IMR-90 (cell line): ENCODE measurements at regions not wholly inside any gene's neighbourhood (a gene's known extent, or its start where the extent isn't known, plus 50 kb on each side); places are given as distances from the start of the nearest gene placed in this dataset.

Experiments used
- ATAC-seq: fragments of 200-7000 bp; cut with Tn5 transposase; 2 replicates; pipeline ENCODE4 v1.9.1; 2020; ENCODE audit warnings: low read depth, mild to moderate bottlenecking, moderate library complexity
- BruUV-seq: library from RNA; stranded (reverse); fragments of 400-500 nt; replicated peaks from 2 replicates; lab custom pipeline; 2021; lab: Mats Ljungman, UMichigan
- CTCF ChIA-PET: fragments of 300-600 bp; formaldehyde crosslinking; extraction: SDS; loops from one replicate; lab custom pipeline; 2021; ENCODE audit warnings: antibody characterized with exemption; lab: Yijun Ruan, JAX
- POLR2A ChIA-PET: fragments of 300-600 bp; sonication (Branson Sonifier 250); formaldehyde crosslinking; loops from one replicate; lab custom pipeline; 2022; ENCODE audit warnings: antibody characterized with exemption; ENCODE audit not compliant: unreplicated experiment; lab: Charles Lee
- DNase-seq: peaks from one replicate; pipeline ENCODE4 v3.0.0; 2013
- H2AFZ ChIP-seq: replicated peaks from 2 replicates; pipeline ENCODE3; 2013; ENCODE audit warnings: low read length, mild to moderate bottlenecking; ENCODE audit not compliant: poor library complexity
- H2AK5ac ChIP-seq: 2 replicates; pipeline ENCODE4 v1.6.1; 2013; ENCODE audit warnings: low read depth, low read length, inconsistent platforms
- H2AK9ac ChIP-seq: replicated peaks from 2 replicates; pipeline ENCODE3; 2013; ENCODE audit warnings: mild to moderate bottlenecking, low read depth, low read length, moderate library complexity; ENCODE audit not compliant: poor library complexity
- H2BK120ac ChIP-seq: 2 replicates; pipeline ENCODE4 v1.6.1; 2013; ENCODE audit warnings: low read depth, low read length, inconsistent platforms
- H2BK15ac ChIP-seq: 3 replicates; pipeline ENCODE4 v1.6.1; 2013; ENCODE audit warnings: low read depth, low read length, inconsistent platforms
- H2BK20ac ChIP-seq: 2 replicates; pipeline ENCODE4 v1.6.1; 2013; ENCODE audit warnings: low read depth, mild to moderate bottlenecking, inconsistent platforms, low read length, moderate library complexity
- H2BK5ac ChIP-seq: 2 replicates; pipeline ENCODE4 v1.6.1; 2013; ENCODE audit warnings: mild to moderate bottlenecking, low read depth, low read length, inconsistent platforms; ENCODE audit not compliant: poor library complexity, severe bottlenecking
- H3K14ac ChIP-seq: replicated peaks from 2 replicates; pipeline ENCODE4 v1.6.1; 2013; ENCODE audit warnings: low read depth, low read length, inconsistent platforms
- H3K18ac ChIP-seq: 2 replicates; pipeline ENCODE4 v1.6.1; 2013; ENCODE audit warnings: low read depth, low read length, control low read depth
- H3K23ac ChIP-seq: 2 replicates; pipeline ENCODE4 v1.6.1; 2013; ENCODE audit warnings: low read depth, low read length, inconsistent platforms
- H3K27ac ChIP-seq: 2 replicates; pipeline ENCODE4 v1.5.1; 2013; ENCODE audit warnings: mild to moderate bottlenecking, control low read depth, low read length; ENCODE audit not compliant: insufficient read depth
- H3K27me3 ChIP-seq: 2 replicates; pipeline ENCODE4 v1.6.1; 2013; ENCODE audit warnings: low read length; ENCODE audit not compliant: control insufficient read depth, insufficient read depth
- H3K36me3 ChIP-seq: 2 replicates; pipeline ENCODE4 v1.6.1; 2013; ENCODE audit warnings: low read length, mixed read lengths; ENCODE audit not compliant: control insufficient read depth, insufficient read depth
- H3K4ac ChIP-seq: 2 replicates; pipeline ENCODE4 v1.6.1; 2013; ENCODE audit warnings: low read depth, low read length, inconsistent platforms
- H3K4me1 ChIP-seq: 2 replicates; pipeline ENCODE4 v1.6.1; 2013; ENCODE audit warnings: low read length, mixed read lengths; ENCODE audit not compliant: control insufficient read depth, insufficient read depth
- H3K4me2 ChIP-seq: 2 replicates; pipeline ENCODE4 v1.6.1; 2013; ENCODE audit warnings: low read depth, mild to moderate bottlenecking, control low read depth, low read length, moderate library complexity
- H3K4me3 ChIP-seq: 2 replicates; pipeline ENCODE4 v1.5.1; 2013; ENCODE audit warnings: low read depth, mild to moderate bottlenecking, control low read depth, low read length, moderate library complexity; ENCODE audit not compliant: insufficient read depth
- H3K56ac ChIP-seq: 2 replicates; pipeline ENCODE4 v1.6.1; 2013; ENCODE audit warnings: low read length, inconsistent platforms; ENCODE audit not compliant: insufficient read depth; ENCODE audit errors: extremely low read depth
- H3K79me1 ChIP-seq, 2 experiments: 2 replicates each; pipeline ENCODE4 v1.6.1; 2013; ENCODE audit warnings: low read length in 2 of 2, inconsistent platforms in 1 of 2, low read depth in 1 of 2
- H3K9ac ChIP-seq: 2 replicates; pipeline ENCODE4 v1.6.1; 2013; ENCODE audit warnings: low read depth, low read length, control low read depth
- H3K9me1 ChIP-seq: 2 replicates; pipeline ENCODE4 v1.6.1; 2013; ENCODE audit warnings: low read length, inconsistent platforms; ENCODE audit not compliant: insufficient read depth
- H3K9me3 ChIP-seq: 2 replicates; pipeline ENCODE4 v1.6.1; 2013; ENCODE audit warnings: low read length; ENCODE audit not compliant: control insufficient read depth, insufficient read depth
- H4K20me1 ChIP-seq: 2 replicates; pipeline ENCODE4 v1.6.1; 2013; ENCODE audit warnings: low read length, inconsistent platforms; ENCODE audit not compliant: insufficient read depth
- H4K5ac ChIP-seq: 2 replicates; pipeline ENCODE4 v1.6.1; 2013; ENCODE audit warnings: mild to moderate bottlenecking, low read depth, low read length, control low read depth
- H4K8ac ChIP-seq, 2 experiments: 2 replicates each; pipeline ENCODE4 v1.6.1; 2013; ENCODE audit warnings: low read depth in 2 of 2, low read length in 2 of 2, control low read depth in 1 of 2, inconsistent platforms in 1 of 2
- H4K91ac ChIP-seq: 2 replicates; pipeline ENCODE4 v1.6.1; 2013; ENCODE audit warnings: low read depth, low read length, inconsistent platforms; ENCODE audit not compliant: insufficient read depth
- MAZ ChIP-seq: IDR thresholded peaks from 2 replicates; pipeline ENCODE4 v1.6.1; 2012; ENCODE audit warnings: low read depth, mild to moderate bottlenecking, low read length, improper control_type of control experiment, moderate library complexity, borderline replicate concordance
- RCOR1 ChIP-seq: IDR thresholded peaks from 2 replicates; pipeline ENCODE4 v1.6.1; 2012; ENCODE audit warnings: mild to moderate bottlenecking, low read length, improper control_type of control experiment; ENCODE audit not compliant: insufficient replicate concordance
- SMC3 ChIP-seq: fragments of 150-350 bp; IDR thresholded peaks from 2 replicates; pipeline ENCODE4 v1.6.1; 2016; ENCODE audit warnings: low read depth, mild to moderate bottlenecking, antibody characterized with exemption, low read length, moderate library complexity
- WGBS, 2 experiments: methylation state at CpG; one replicate each; pipeline versions ENCODE4 v1.1.5 to v1.1.7; 2013; ENCODE audit warnings: missing lambda C conversion rate in 2 of 2; ENCODE audit not compliant: insufficient read length in 1 of 2; ENCODE audit errors: extremely low coverage in 2 of 2; 5-methylcytosine and 5-hydroxymethylcytosine counted together
- dilution Hi-C: fragments of 300-500 bp; cut with HindIII; formaldehyde crosslinking; loops from one replicate; pipeline ENCODE4 v1.14.3; 2018; ENCODE audit warnings: low sequenced_read_pairs; ENCODE audit not compliant: unreplicated experiment
- in situ Hi-C: fragments of 300-500 bp; cut with MboI; formaldehyde crosslinking; loops from 3 replicates; pipeline ENCODE4 v1.14.3; 2019; ENCODE audit warnings: low sequenced_read_pairs, inconsistent platforms, mixed read lengths
- intact Hi-C: fragments of 100-400 bp; cut with micrococcal nuclease; formaldehyde crosslinking; loops from 2 replicates; pipeline ENCODE4 v1.10.0; 2022
- TF ChIP-seq, protein P1 (sequence below): conservative IDR thresholded peaks from 2 replicates; pipeline ENCODE4 v1.5.1; 2012; ENCODE audit warnings: mild to moderate bottlenecking, low read depth, low read length, improper control_type of control experiment

DNA sequence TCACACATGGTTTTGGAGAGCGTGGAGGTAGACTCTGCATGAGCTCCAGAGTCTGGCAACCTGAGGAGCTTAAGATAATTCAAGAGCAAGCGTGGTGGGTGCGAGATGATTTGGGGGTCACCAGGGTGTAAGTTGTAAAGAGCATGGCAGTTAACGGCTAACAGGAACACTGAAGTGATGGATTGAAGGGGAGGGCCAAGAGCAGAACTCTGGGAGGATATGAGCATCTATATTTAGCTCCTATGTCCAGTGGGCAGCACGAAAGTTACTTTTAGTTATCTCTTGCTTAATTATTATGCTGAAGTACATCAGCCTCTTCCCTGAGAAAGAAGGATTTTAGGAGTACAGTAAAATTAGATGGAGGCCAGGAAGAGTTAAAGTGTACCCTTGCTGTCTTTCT, 231.9 kb upstream of the HAND2 start:
- H3K4me2 ChIP-seq = no peak overlapping the region
- no peaks in the 10 kb centered on the region for H3K27me3 ChIP-seq
- no peak overlapping the region for H2BK15ac ChIP-seq
- no peak overlapping the region for H3K18ac ChIP-seq
- no peaks in the 10 kb centered on the region for H3K36me3 ChIP-seq
- H3K27ac ChIP-seq = no peak overlapping the region
- peaks cover 2% of the 10 kb centered on the region; the same call in 1 of the 2 replicates for H3K4me1 ChIP-seq
- TF ChIP-seq RCOR1 (no peak), SMC3 (no peak), MAZ (no peak)
- TF ChIP-seq, protein P1, sequence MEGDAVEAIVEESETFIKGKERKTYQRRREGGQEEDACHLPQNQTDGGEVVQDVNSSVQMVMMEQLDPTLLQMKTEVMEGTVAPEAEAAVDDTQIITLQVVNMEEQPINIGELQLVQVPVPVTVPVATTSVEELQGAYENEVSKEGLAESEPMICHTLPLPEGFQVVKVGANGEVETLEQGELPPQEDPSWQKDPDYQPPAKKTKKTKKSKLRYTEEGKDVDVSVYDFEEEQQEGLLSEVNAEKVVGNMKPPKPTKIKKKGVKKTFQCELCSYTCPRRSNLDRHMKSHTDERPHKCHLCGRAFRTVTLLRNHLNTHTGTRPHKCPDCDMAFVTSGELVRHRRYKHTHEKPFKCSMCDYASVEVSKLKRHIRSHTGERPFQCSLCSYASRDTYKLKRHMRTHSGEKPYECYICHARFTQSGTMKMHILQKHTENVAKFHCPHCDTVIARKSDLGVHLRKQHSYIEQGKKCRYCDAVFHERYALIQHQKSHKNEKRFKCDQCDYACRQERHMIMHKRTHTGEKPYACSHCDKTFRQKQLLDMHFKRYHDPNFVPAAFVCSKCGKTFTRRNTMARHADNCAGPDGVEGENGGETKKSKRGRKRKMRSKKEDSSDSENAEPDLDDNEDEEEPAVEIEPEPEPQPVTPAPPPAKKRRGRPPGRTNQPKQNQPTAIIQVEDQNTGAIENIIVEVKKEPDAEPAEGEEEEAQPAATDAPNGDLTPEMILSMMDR = no peak
- H3K9me1 ChIP-seq = no peaks in the 10 kb centered on the region
- H2BK20ac ChIP-seq = no peak overlapping the region
- H2AK5ac ChIP-seq = no peak overlapping the region
- H3K4me3 ChIP-seq = no peak overlapping the region
- no peak overlapping the region for H3K4ac ChIP-seq
- H3K14ac ChIP-seq = no peak overlapping the region
- no peaks in the 10 kb centered on the region for H3K9me3 ChIP-seq
- no peak overlapping the region for H3K56ac ChIP-seq
- BruUV-seq = no TSS peak
- DNase-seq (no peak), ATAC-seq (no peak)
- H4K20me1 ChIP-seq = no peaks in the 10 kb centered on the region
- dilution Hi-C loops (no loop called here), intact Hi-C loops (no loop called here), in situ Hi-C loops (no loop called here)
- H2AK9ac ChIP-seq = no peak overlapping the region
- no peak overlapping the region for H3K23ac ChIP-seq
- no peak overlapping the region for H4K5ac ChIP-seq
- H2BK5ac ChIP-seq = no peak overlapping the region
- no peak overlapping the region for H2AFZ ChIP-seq
- no peak overlapping the region for H2BK120ac ChIP-seq
- no peak overlapping the region for H4K8ac ChIP-seq
- no peak overlapping the region for H3K9ac ChIP-seq
- 96% methylated on average over 3 of the region's 5 CpGs; no CpG with 5 or more reads in 1 of the 2 experiments for WGBS, 2 experiments
- CTCF ChIA-PET = interaction anchor here (2.4 kb wide), 1 partner anchor 10 kb away, joined by 11 read pairs; no protein-coding TSS in a partner anchor
- POLR2A ChIA-PET = no interaction called here
- no peaks in the 10 kb centered on the region for H3K79me1 ChIP-seq
- H4K91ac ChIP-seq = no peak overlapping the region
